Smooth muscle cell (in vitro differentiated cells): ENCODE measurements at regions not wholly inside any gene's neighbourhood (a gene's known extent, or its start where the extent isn't known, plus 50 kb on each side); places are given as distances from the start of the nearest gene placed in this dataset.

Source experiments
- DNase-seq: peaks from one replicate; lab custom pipeline; 2025; ENCODE audit not compliant: unreplicated experiment; lab: John Stamatoyannopoulos, UW
- H2AFZ ChIP-seq: fragments of 200-600 bp; sonication (generic); 2 replicates; pipeline ENCODE4 v1.6.0; 2016; ENCODE audit warnings: antibody characterized with exemption, low read depth, mild to moderate bottlenecking
- H3F3A ChIP-seq: fragments of 200-600 bp; sonication (generic); 2 replicates; pipeline ENCODE4 v1.6.0; 2017; ENCODE audit warnings: antibody characterized with exemption, low read depth
- H3K27ac ChIP-seq: fragments of 200-600 bp; sonication (generic); 2 replicates; pipeline ENCODE4 v1.5.1; 2016; ENCODE audit warnings: low read depth, mild to moderate bottlenecking
- H3K27me3 ChIP-seq: fragments of 200-600 bp; sonication (generic); 2 replicates; pipeline ENCODE4 v1.6.1; 2016; ENCODE audit warnings: low read depth, mild to moderate bottlenecking
- H3K36me3 ChIP-seq: fragments of 200-600 bp; sonication (generic); 2 replicates; pipeline ENCODE4 v1.5.1; 2016; ENCODE audit warnings: low read depth
- H3K4me1 ChIP-seq: fragments of 200-600 bp; sonication (generic); 2 replicates; pipeline ENCODE4 v1.5.1; 2016; ENCODE audit warnings: low read depth
- H3K4me2 ChIP-seq: fragments of 200-600 bp; sonication (generic); 2 replicates; pipeline ENCODE4 v1.6.0; 2016; ENCODE audit warnings: mild to moderate bottlenecking
- H3K4me3 ChIP-seq: fragments of 200-600 bp; sonication (generic); 2 replicates; pipeline ENCODE4 v1.5.1; 2016; ENCODE audit warnings: mild to moderate bottlenecking
- H3K79me2 ChIP-seq: fragments of 200-600 bp; sonication (generic); 2 replicates; pipeline ENCODE4 v1.6.0; 2016; ENCODE audit warnings: low read depth, mild to moderate bottlenecking
- H3K9ac ChIP-seq: fragments of 200-600 bp; sonication (generic); 2 replicates; pipeline ENCODE4 v1.6.0; 2016; ENCODE audit warnings: low read depth
- H3K9me3 ChIP-seq: fragments of 200-600 bp; sonication (generic); replicated peaks from 2 replicates; pipeline ENCODE4 v1.5.1; 2016; ENCODE audit warnings: low read depth
- H4K20me1 ChIP-seq: fragments of 200-600 bp; sonication (generic); 2 replicates; pipeline ENCODE4 v1.6.0; 2016; ENCODE audit warnings: low read depth
- WGBS: methylation state at CpG from one replicate; pipeline ENCODE4 v1.1.7; 2016; ENCODE audit warnings: low lambda C conversion rate; 5-methylcytosine and 5-hydroxymethylcytosine counted together
- TF ChIP-seq, protein P1 (sequence below): fragments of 200-600 bp; sonication (generic); IDR thresholded peaks from 2 replicates; pipeline ENCODE4 v1.5.1; 2017; ENCODE audit warnings: borderline replicate concordance, mild to moderate bottlenecking, antibody characterized with exemption; ENCODE audit not compliant: insufficient read depth, poor library complexity, severe bottlenecking

DNA sequence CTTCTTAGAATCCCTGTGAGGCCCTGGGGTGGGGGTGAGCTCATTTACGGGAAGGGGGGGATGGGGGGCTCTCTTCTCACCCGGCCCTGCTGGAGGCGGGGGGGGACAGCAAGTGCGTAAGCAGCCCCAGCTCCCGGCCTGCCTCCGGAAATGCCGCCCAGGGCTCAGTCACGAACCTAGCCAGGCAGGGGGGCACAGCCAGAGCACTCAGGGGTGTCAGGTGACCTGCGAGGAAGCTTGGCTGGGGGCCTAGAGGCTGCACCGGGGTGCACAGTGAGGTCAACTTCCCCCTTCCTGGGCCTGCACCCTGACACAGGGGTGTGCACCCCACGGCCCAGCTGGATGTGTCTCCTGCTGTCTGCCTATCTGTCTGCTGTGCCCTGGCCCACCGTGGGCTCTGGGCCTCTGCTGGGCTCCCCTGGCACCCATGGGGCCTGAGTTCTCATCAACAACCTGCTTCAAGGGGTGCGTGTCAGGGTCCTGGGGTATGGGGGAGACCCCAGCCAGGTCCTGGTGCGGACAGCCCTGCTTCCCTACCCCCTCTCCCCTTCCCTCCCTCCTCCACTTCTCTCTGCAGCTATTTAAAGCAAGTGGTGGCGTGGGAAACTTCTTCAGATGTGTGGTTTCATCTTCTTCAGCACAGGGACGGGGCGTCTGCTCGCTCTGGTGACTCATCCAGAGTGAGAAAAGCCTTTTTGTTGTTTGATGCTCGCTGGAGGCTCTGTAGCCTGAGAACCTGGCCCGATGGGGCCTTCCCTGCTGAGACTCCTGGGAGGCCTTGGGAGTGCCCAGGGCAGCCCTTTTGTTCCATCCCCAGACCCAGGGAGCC is 92.5 kb upstream of the RUNX3 start:
- no peaks in the 10 kb centered on the region for H4K20me1 ChIP-seq
- TF ChIP-seq, protein P1, sequence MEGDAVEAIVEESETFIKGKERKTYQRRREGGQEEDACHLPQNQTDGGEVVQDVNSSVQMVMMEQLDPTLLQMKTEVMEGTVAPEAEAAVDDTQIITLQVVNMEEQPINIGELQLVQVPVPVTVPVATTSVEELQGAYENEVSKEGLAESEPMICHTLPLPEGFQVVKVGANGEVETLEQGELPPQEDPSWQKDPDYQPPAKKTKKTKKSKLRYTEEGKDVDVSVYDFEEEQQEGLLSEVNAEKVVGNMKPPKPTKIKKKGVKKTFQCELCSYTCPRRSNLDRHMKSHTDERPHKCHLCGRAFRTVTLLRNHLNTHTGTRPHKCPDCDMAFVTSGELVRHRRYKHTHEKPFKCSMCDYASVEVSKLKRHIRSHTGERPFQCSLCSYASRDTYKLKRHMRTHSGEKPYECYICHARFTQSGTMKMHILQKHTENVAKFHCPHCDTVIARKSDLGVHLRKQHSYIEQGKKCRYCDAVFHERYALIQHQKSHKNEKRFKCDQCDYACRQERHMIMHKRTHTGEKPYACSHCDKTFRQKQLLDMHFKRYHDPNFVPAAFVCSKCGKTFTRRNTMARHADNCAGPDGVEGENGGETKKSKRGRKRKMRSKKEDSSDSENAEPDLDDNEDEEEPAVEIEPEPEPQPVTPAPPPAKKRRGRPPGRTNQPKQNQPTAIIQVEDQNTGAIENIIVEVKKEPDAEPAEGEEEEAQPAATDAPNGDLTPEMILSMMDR = no peak
- H3F3A ChIP-seq = no peaks in the 10 kb centered on the region
- no peaks in the 10 kb centered on the region for H3K9me3 ChIP-seq
- peak overlapping the region; percentile 50 for H3K4me2 ChIP-seq
- H3K79me2 ChIP-seq = no peaks in the 10 kb centered on the region
- no peaks in the 10 kb centered on the region for H3K36me3 ChIP-seq
- 19% methylated on average over 19 of the region's 20 CpGs for WGBS
- peaks cover 8% of the 10 kb centered on the region for H3K4me1 ChIP-seq
- H3K27me3 ChIP-seq = no peaks in the 10 kb centered on the region
- H3K27ac ChIP-seq = peak overlapping the region; percentile 88
- H2AFZ ChIP-seq = no peak overlapping the region
- H3K4me3 ChIP-seq = no peak overlapping the region
- peak overlapping the region; percentile 64 for H3K9ac ChIP-seq
- DNase-seq = peak; percentile 27

DNA sequence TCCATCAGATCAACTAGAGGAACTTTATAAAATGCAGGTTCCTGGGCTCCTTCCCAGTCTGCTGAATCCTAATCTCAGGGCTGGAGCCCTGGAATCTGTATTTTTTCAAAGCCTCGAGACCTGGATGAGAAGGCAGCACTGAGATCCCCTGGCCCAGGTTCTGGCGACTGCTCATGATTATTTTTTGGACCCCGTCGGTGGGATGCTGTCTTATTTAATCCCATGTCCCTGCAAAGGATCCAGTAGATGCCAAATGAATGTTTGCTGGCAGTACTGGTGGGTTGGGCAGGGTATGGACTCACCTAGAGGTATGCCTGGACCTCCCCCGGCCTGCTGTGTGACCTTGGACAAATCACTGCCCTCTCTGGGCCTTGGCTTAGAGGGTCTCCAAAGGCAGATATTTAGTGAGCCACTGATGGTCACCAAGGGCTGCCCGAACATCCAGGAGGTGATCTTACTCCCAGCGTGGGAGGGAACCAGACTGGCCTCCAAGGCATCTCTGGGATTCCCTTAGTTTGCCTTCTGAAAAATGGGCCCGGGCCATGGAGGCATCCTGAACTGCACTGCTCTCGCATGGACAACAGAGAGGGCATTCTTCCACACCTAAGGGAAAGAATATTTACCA is 91.6 kb upstream of the RUNX3 start:
- Histone ChIP-seq H3K4me1 (peaks cover 8% of the 10 kb centered on the region), H3K4me2 (no peak overlapping the region), H3K9ac (no peak overlapping the region), H3K4me3 (no peak overlapping the region), H3K36me3 (no peaks in the 10 kb centered on the region), H2AFZ (no peak overlapping the region), H3F3A (no peaks in the 10 kb centered on the region), H3K27me3 (no peaks in the 10 kb centered on the region), H3K27ac (no peak overlapping the region), H3K79me2 (no peaks in the 10 kb centered on the region), H4K20me1 (no peaks in the 10 kb centered on the region), H3K9me3 (no peaks in the 10 kb centered on the region)
- 90% methylated on average over 9 of the region's 9 CpGs for WGBS
- TF ChIP-seq, protein P1 = no peak
- no peak for DNase-seq

DNA sequence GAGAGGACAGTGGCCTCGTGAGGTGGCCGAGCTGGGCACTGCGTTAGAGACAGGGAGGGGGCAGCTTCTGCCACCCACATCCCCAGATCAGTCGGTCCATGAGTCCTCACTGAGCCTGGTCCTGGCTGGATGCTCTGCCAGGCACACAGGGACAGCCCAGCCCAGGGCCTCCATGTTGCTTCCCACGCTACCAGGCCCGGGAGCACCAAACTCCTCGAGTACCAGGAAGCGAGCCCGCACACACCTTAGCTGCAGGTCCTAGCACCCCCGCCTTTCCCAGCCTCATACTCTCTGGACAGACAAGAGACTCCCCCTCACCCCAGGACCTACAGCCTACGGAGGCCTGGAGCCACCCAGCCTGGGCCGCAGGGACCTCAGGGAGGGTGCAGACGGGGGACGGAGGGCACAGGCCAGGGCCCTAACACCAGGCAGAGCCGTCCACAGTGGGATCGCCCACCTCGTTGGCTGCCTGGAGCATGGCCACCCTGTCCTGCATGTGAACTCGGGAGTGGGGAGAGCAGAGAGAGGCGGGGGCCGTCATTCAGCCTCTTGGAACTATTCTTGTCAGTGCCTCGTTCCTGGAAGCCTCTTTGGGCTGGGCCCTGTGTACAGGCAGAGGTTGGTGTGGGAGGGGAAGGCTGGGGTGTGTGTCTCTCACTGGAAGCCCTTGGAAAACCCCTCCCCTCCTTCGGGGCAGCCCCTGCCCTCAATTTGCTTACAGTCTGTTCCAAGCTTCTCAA is 90.9 kb upstream of the RUNX3 start:
- no peak for DNase-seq
- H3K9ac ChIP-seq = no peak overlapping the region
- no peaks in the 10 kb centered on the region for H3K79me2 ChIP-seq
- H3K27me3 ChIP-seq = no peaks in the 10 kb centered on the region
- no peak overlapping the region for H3K4me2 ChIP-seq
- no peak overlapping the region for H3K4me3 ChIP-seq
- 91% methylated on average over 22 of the region's 22 CpGs for WGBS
- no peaks in the 10 kb centered on the region for H3F3A ChIP-seq
- H3K36me3 ChIP-seq = no peaks in the 10 kb centered on the region
- TF ChIP-seq, protein P1 = no peak
- H2AFZ ChIP-seq = no peak overlapping the region
- no peaks in the 10 kb centered on the region for H3K9me3 ChIP-seq
- H4K20me1 ChIP-seq = no peaks in the 10 kb centered on the region
- no peak overlapping the region for H3K27ac ChIP-seq
- H3K4me1 ChIP-seq = peaks cover 8% of the 10 kb centered on the region
